ENCODE measurements at regions not wholly inside any gene's neighbourhood (a gene's known extent, or its start where the extent isn't known, plus 50 kb on each side); places are given as distances from the start of the nearest gene placed in this dataset.
A peak's percentile ranks its signal among the peaks of the same experiment; 100 is the strongest.

DNA sequence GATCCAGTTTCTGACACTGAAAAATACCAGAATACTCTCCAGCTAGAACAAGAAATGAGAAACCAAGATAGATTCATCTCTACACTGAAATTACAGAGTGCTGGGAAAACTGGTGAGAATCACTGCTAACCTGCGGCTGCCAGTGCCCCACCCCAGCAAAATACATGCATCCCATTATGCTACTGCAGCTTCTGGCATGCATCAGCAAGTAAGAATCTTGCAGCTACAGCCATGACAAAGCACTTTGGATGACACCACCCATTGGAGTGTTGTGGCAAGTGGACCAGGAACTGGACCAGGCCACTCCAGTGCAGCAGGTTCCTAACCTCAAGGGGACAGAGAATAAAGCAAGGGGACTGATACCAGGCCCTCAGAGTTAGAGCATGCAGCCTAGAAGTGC, 378.8 kb upstream of the ETAA1 start:
- DNase-seq (no peak), ATAC-seq (ENCODE audit: low read depth) (no peak)
- H4K5ac ChIP-seq (ENCODE audit: low read depth, low read length): no peak overlapping the region
- H3K56ac ChIP-seq (ENCODE audit: extremely low read depth, insufficient read depth, low read length): no peak overlapping the region
- H3K27ac ChIP-seq (ENCODE audit: insufficient read depth, low read length): no peak overlapping the region
- peaks cover 2% of the 10 kb centered on the region; the same call in 1 of the 2 replicates for H3K4me1 ChIP-seq (ENCODE audit: control insufficient read depth, insufficient read depth, low read length)
- no CpG with 5 or more reads among the region's 1 CpG for WGBS, 2 experiments (ENCODE audit: extremely low coverage in 2 of 2, insufficient read length in 1 of 2)
- H2BK20ac ChIP-seq (ENCODE audit: low read depth, low read length): no peak overlapping the region
- no peak overlapping the region for H4K8ac ChIP-seq (ENCODE audit: low read depth in 2 of 2, low read length in 2 of 2)
- no peak overlapping the region for H3K4ac ChIP-seq (ENCODE audit: low read depth, low read length)
- TF ChIP-seq POLR2A (IDR thresholded peaks at IDR 0.05; ENCODE audit: low read depth, low read length) (no peak), MAZ (IDR thresholded peaks at IDR 0.05; ENCODE audit: borderline replicate concordance, low read depth, low read length) (no peak), NFE2L2 (IDR thresholded peaks at IDR 0.05; ENCODE audit: low read depth, low read length) (no peak), BHLHE40 (IDR thresholded peaks at IDR 0.05; ENCODE audit: low read depth, low read length) (no peak)
- TF ChIP-seq, protein P1, sequence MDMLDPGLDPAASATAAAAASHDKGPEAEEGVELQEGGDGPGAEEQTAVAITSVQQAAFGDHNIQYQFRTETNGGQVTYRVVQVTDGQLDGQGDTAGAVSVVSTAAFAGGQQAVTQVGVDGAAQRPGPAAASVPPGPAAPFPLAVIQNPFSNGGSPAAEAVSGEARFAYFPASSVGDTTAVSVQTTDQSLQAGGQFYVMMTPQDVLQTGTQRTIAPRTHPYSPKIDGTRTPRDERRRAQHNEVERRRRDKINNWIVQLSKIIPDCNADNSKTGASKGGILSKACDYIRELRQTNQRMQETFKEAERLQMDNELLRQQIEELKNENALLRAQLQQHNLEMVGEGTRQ (IDR thresholded peaks at IDR 0.05; ENCODE audit: low read depth, low read length): no peak
- H3K4me2 ChIP-seq (ENCODE audit: low read depth, low read length): no peak overlapping the region
- no peak overlapping the region for H2BK120ac ChIP-seq (ENCODE audit: low read depth, low read length)
- intact Hi-C loops (cut with micrococcal nuclease): no loop called here
- H2BK5ac ChIP-seq (ENCODE audit: low read depth, low read length, poor library complexity, severe bottlenecking): no peak overlapping the region
- CTCF ChIA-PET: no interaction called here
- in situ Hi-C loops (cut with MboI; ENCODE audit: low sequenced_read_pairs): no loop called here
- no peak overlapping the region for H2AK5ac ChIP-seq (ENCODE audit: low read depth, low read length)
- H2AK9ac ChIP-seq (replicated peaks; ENCODE audit: low read depth, low read length, poor library complexity): no peak overlapping the region
- H3K18ac ChIP-seq (ENCODE audit: low read depth, low read length): no peak overlapping the region
- H3K4me3 ChIP-seq (ENCODE audit: insufficient read depth, low read depth, low read length): no peak overlapping the region
- H3K9me3 ChIP-seq (ENCODE audit: control insufficient read depth, insufficient read depth, low read length): no peaks in the 10 kb centered on the region
- H3K14ac ChIP-seq (replicated peaks; ENCODE audit: low read depth, low read length): no peak overlapping the region
- H4K20me1 ChIP-seq (ENCODE audit: insufficient read depth, low read length): no peaks in the 10 kb centered on the region
- H2AFZ ChIP-seq (replicated peaks; ENCODE audit: low read length, poor library complexity): peak overlapping the region; percentile 4
- no peak overlapping the region for H3K23ac ChIP-seq (ENCODE audit: low read depth, low read length)
- H3K36me3 ChIP-seq (ENCODE audit: control insufficient read depth, insufficient read depth, low read length): no peaks in the 10 kb centered on the region
- H3K9ac ChIP-seq (ENCODE audit: low read depth, low read length): no peak overlapping the region
- no peaks in the 10 kb centered on the region for H3K79me1 ChIP-seq (ENCODE audit: low read depth in 1 of 2, low read length in 2 of 2)
- POLR2A ChIA-PET (ENCODE audit: unreplicated experiment): no interaction called here
- no peaks in the 10 kb centered on the region for H3K9me1 ChIP-seq (ENCODE audit: insufficient read depth, low read length)
- no TSS peak for BruUV-seq (replicated peaks)
- dilution Hi-C loops (cut with HindIII; ENCODE audit: low sequenced_read_pairs, unreplicated experiment): no loop called here
- no peaks in the 10 kb centered on the region for H3K27me3 ChIP-seq (ENCODE audit: control insufficient read depth, insufficient read depth, low read length)
- no peak overlapping the region for H2BK15ac ChIP-seq (ENCODE audit: low read depth, low read length)
- no peak overlapping the region for H4K91ac ChIP-seq (ENCODE audit: insufficient read depth, low read depth, low read length)

Measured in IMR-90 (cell line).